Type B pancreatic cell (in vitro differentiated cells): ENCODE measurements at regions not wholly inside any gene's neighbourhood (a gene's known extent, or its start where the extent isn't known, plus 50 kb on each side); places are given as distances from the start of the nearest gene placed in this dataset.

ENCODE experiments used
- DNase-seq: peaks from one replicate; pipeline ENCODE4 v3.0.0; 2021; ENCODE audit warnings: mixed read lengths; ENCODE audit not compliant: unreplicated experiment; ENCODE audit errors: extremely low spot score
- H3K27ac Mint-ChIP-seq: 2 replicates; pipeline ENCODE4 v1.8.0; 2021; ENCODE audit warnings: mild to moderate bottlenecking, mixed read lengths
- H3K27me3 Mint-ChIP-seq: 2 replicates; pipeline ENCODE4 v1.8.0; 2021; ENCODE audit warnings: mixed read lengths
- H3K36me3 Mint-ChIP-seq: 2 replicates; pipeline ENCODE4 v1.8.0; 2021; ENCODE audit warnings: mixed read lengths
- H3K4me1 Mint-ChIP-seq: one replicate; pipeline ENCODE4 v1.8.0; 2021; ENCODE audit warnings: mixed read lengths; ENCODE audit not compliant: unreplicated experiment
- H3K4me3 Mint-ChIP-seq: 2 replicates; pipeline ENCODE4 v1.8.0; 2021; ENCODE audit warnings: mild to moderate bottlenecking, mixed read lengths
- H3K9me3 Mint-ChIP-seq: 2 replicates; pipeline ENCODE4 v1.8.0; 2021; ENCODE audit warnings: mixed read lengths
- TF ChIP-seq, protein P1 (sequence below): fragments of 200-600 bp; sonication (generic); conservative IDR thresholded peaks from 2 replicates; pipeline ENCODE4 v1.5.0; 2021; ENCODE audit warnings: antibody characterized with exemption, mild to moderate bottlenecking

DNA sequence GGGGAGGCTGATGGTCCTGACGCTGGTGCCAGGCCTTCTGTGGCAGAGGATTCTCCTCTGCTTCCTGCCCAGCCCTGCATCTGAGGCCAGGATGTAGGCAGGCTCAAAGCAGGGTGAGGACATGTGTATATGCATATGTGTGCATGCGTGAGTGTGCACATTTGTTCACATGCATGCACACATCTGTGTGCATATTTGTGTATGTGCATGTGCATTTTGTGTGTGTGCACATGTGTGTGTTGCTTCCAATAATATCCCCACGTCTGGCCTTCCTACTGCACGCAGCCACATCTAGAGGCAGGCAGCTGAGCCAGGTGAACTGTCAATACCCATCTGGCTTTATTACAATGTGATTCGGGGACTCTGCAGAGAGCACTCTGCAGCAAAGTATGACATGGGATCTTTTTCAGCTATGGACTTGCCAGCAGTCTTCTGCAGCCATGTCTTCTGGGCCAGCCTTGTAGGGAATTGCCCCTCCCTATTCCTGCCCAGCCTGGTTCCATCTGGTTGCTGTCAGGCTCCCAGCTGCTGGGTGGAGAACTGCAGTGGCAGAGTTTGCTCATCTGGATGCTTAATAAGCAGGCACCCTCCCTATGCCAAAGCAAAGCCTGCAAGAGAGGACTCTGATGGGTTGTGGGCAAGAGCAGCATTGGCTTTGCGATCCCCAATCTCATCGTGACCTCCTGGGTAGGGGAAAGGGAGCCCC is 140.7 kb downstream of the PFKFB3 start:
- Mint-ChIP-seq H3K4me1 (peaks cover 7% of the 10 kb centered on the region), H3K4me3 (no peak overlapping the region), H3K27ac (no peak overlapping the region), H3K9me3 (no peaks in the 10 kb centered on the region), H3K36me3 (no peaks in the 10 kb centered on the region), H3K27me3 (peaks cover 35% of the 10 kb centered on the region)
- no peak for DNase-seq
- TF ChIP-seq, protein P1, sequence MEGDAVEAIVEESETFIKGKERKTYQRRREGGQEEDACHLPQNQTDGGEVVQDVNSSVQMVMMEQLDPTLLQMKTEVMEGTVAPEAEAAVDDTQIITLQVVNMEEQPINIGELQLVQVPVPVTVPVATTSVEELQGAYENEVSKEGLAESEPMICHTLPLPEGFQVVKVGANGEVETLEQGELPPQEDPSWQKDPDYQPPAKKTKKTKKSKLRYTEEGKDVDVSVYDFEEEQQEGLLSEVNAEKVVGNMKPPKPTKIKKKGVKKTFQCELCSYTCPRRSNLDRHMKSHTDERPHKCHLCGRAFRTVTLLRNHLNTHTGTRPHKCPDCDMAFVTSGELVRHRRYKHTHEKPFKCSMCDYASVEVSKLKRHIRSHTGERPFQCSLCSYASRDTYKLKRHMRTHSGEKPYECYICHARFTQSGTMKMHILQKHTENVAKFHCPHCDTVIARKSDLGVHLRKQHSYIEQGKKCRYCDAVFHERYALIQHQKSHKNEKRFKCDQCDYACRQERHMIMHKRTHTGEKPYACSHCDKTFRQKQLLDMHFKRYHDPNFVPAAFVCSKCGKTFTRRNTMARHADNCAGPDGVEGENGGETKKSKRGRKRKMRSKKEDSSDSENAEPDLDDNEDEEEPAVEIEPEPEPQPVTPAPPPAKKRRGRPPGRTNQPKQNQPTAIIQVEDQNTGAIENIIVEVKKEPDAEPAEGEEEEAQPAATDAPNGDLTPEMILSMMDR, result no peak

DNA sequence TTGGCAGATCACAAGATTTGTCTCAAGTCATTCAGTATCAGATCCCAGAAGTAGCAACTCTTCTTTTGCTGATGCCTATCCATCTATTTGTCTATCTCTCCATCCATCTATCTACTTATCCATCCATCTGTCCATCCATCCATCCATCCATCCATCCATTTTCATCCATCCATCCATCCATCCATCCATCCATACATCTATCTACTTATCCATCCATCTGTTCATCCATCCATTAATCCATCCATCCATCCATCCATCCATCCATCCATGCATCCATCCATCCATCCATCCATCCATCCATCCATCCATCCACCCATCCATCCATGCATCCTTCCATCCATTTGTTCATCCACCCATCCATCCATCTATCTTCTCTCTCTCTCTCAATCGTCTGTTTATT is 142.7 kb downstream of the PFKFB3 start:
- TF ChIP-seq, protein P1, result no peak
- Mint-ChIP-seq H3K36me3 (no peaks in the 10 kb centered on the region), H3K27me3 (peaks cover 35% of the 10 kb centered on the region), H3K27ac (no peak overlapping the region), H3K4me1 (peaks cover 9% of the 10 kb centered on the region), H3K4me3 (no peak overlapping the region), H3K9me3 (no peaks in the 10 kb centered on the region)
- DNase-seq, result no peak

DNA sequence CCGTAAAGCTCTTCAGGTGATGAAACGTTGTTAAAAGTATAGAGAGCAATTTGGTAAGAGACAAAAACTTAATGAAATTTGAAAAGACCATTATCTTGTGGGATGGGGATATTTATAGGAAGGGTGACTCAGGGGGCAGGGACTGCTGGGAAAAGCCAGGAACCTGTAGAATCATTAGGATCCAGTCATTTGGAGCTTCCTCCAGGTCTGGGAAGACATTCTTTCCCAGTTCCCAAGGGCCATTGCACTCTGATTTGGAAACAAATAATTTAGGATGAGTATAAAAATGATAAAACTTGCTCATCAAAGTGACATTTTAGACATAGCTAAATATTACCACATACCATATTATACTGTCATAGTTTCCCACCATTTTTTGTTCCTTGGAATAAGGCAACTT is 143.9 kb downstream of the PFKFB3 start:
- Mint-ChIP-seq H3K4me3 (no peak overlapping the region), H3K27ac (no peak overlapping the region), H3K4me1 (peaks cover 9% of the 10 kb centered on the region), H3K36me3 (no peaks in the 10 kb centered on the region), H3K9me3 (no peaks in the 10 kb centered on the region), H3K27me3 (peaks cover 46% of the 10 kb centered on the region)
- TF ChIP-seq, protein P1, result no peak
- DNase-seq, result no peak

DNA sequence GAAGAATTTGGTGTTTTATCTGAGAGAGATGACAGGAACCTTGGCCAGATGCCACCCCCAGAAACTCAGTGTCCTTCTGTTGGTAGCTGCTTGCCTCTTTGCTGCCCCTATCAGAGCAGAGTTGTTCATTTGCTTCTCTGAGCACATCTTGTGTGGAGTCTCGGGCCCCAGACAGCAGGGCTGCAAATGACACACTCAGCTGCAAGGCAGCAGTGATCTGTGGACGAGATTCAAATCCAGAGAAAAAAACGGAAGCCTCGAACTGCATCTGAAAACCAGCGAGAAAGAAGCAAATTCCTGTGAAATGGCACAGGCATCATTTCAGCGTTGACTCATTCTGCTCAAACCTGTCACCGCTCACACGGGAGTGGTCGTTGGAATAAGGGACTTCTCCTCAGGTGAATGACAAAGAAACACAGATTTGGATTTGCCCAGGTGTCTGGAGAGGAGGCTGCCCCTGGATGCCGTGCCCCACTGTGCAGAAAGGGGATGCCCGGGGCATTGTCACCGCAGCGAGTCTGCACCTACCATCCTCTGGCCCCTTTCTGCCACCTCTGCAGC is 144.7 kb downstream of the PFKFB3 start:
- Mint-ChIP-seq H3K27ac (no peak overlapping the region), H3K4me1 (peaks cover 9% of the 10 kb centered on the region), H3K9me3 (no peaks in the 10 kb centered on the region), H3K36me3 (no peaks in the 10 kb centered on the region), H3K4me3 (no peak overlapping the region), H3K27me3 (peaks cover 47% of the 10 kb centered on the region)
- TF ChIP-seq, protein P1, result no peak
- no peak for DNase-seq

DNA sequence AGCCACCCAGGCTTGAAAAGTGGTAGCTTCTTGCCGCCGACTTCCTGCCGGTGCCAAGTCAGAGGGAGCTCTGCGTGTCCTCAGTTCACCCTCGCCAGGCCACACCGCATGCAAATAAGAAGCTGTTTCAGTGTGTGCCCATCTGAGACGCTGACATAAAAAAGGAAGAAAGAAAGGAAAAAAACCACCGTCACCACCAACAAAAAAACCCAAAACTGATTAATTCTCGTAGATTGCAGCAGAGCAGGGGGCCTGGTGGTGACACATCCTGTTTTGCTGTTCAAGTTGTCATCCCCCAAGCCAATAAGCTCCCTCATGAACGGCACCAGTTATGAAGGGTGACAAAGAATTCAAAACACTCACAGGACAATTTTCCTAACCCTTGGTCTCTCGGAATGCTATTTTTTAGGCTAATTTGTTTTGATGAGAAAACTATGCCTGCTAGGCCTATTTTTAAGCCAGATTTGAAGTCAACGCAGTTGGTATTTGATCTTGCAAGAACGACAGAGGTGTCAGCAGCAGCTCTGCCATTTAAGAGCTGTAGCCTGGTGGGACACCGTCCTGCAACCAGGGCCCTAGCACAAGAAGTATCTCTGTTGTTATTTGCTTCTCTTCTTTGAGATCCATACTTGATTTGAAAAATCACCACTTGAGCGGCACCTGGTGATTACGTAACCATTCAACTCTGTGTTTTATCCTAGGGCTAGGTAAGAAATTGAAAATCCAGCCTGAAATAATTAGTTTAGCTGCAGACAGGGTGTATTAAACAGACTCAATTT is 145.6 kb downstream of the PFKFB3 start:
- H3K27me3 Mint-ChIP-seq, result peaks cover 46% of the 10 kb centered on the region

More for the DNA sequence above, 145.6 kb downstream of the PFKFB3 start:
- TF ChIP-seq, protein P1, result no peak
- H3K36me3 Mint-ChIP-seq, result no peaks in the 10 kb centered on the region
- H3K4me1 Mint-ChIP-seq, result peaks cover 9% of the 10 kb centered on the region
- peak overlapping the region; percentile 48 for H3K4me3 Mint-ChIP-seq
- H3K27ac Mint-ChIP-seq, result no peak overlapping the region
- H3K9me3 Mint-ChIP-seq, result no peaks in the 10 kb centered on the region
- DNase-seq, result no peak
